Endothelial cell (in vitro differentiated cells): ENCODE measurements at regions not wholly inside any gene's neighbourhood (a gene's known extent, or its start where the extent isn't known, plus 50 kb on each side); places are given as distances from the start of the nearest gene placed in this dataset.

Source experiments
- DNase-seq: peaks from one replicate; pipeline ENCODE4 v3.0.0; 2021; ENCODE audit warnings: low spot score
- H3K27ac Mint-ChIP-seq: one replicate; pipeline ENCODE4 v1.8.0; 2021; ENCODE audit warnings: mixed read lengths, inconsistent platforms; ENCODE audit not compliant: unreplicated experiment
- H3K27me3 Mint-ChIP-seq: one replicate; pipeline ENCODE4 v1.8.0; 2021; ENCODE audit warnings: mild to moderate bottlenecking, moderate library complexity, mixed read lengths, inconsistent platforms; ENCODE audit not compliant: unreplicated experiment
- H3K36me3 Mint-ChIP-seq: one replicate; pipeline ENCODE4 v1.8.0; 2021; ENCODE audit warnings: mild to moderate bottlenecking, low read depth, mixed read lengths, inconsistent platforms; ENCODE audit not compliant: unreplicated experiment
- H3K4me1 Mint-ChIP-seq: one replicate; pipeline ENCODE4 v1.8.0; 2021; ENCODE audit warnings: mild to moderate bottlenecking, mixed read lengths, inconsistent platforms; ENCODE audit not compliant: unreplicated experiment
- H3K4me3 Mint-ChIP-seq: one replicate; pipeline ENCODE4 v1.8.0; 2021; ENCODE audit warnings: mild to moderate bottlenecking, mixed read lengths, inconsistent platforms; ENCODE audit not compliant: unreplicated experiment
- H3K9me3 Mint-ChIP-seq: one replicate; pipeline ENCODE4 v1.8.0; 2021; ENCODE audit warnings: mixed read lengths, inconsistent platforms; ENCODE audit not compliant: unreplicated experiment
- TF ChIP-seq, protein P1 (sequence below): fragments of 200-600 bp; sonication (generic); IDR thresholded peaks from one replicate; pipeline ENCODE4 v1.5.0; 2021; ENCODE audit warnings: antibody characterized with exemption; ENCODE audit not compliant: unreplicated experiment

DNA sequence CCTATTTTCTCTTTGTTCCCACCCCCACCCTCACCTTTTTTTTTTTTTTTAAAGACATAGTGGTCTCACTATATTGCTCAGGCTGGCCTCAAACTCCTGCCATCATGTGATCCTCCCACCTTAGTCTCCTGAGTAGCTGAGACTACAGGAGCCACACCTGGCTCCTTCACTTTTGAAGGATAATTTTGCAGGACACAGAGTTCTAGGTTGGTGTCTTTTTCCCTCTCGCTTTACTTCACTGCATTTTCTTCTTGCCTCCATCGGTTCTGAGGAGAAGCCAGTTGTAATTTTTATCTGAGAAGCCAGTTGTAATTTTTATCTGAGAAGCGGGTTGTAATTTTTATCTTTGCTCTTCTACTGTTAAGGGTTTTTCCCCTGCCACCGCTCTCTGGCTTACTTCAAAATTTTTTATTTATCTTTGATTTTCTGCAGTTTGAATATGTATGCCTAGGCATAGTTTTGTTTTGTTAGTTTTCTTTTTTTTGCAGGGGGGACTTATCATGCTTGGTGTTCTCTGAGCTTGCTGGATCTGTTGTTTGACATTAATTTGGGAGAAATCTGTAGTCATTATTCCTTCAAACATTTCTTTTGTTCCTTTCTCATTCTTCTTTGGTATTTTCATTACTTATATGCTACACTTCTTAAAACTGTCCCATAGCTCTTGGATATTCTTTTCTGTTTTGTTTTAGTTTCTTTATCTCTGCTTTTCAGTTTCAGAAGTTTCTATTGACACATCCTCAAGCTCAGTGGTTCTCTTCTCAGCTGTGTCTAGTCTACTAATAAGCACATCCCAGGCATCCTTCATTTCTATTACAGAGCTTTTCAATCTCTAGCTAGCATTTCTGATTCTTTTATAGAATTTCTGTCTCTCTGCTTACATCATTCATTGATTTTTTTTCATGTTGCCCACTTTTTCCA is 148.2 kb upstream of the CHD1 start:
- no peaks in the 10 kb centered on the region for H3K27me3 Mint-ChIP-seq
- no peaks in the 10 kb centered on the region for H3K9me3 Mint-ChIP-seq
- no peaks in the 10 kb centered on the region for H3K4me1 Mint-ChIP-seq
- no peaks in the 10 kb centered on the region for H3K36me3 Mint-ChIP-seq
- no peak for DNase-seq
- H3K27ac Mint-ChIP-seq, result no peak overlapping the region
- TF ChIP-seq, protein P1, sequence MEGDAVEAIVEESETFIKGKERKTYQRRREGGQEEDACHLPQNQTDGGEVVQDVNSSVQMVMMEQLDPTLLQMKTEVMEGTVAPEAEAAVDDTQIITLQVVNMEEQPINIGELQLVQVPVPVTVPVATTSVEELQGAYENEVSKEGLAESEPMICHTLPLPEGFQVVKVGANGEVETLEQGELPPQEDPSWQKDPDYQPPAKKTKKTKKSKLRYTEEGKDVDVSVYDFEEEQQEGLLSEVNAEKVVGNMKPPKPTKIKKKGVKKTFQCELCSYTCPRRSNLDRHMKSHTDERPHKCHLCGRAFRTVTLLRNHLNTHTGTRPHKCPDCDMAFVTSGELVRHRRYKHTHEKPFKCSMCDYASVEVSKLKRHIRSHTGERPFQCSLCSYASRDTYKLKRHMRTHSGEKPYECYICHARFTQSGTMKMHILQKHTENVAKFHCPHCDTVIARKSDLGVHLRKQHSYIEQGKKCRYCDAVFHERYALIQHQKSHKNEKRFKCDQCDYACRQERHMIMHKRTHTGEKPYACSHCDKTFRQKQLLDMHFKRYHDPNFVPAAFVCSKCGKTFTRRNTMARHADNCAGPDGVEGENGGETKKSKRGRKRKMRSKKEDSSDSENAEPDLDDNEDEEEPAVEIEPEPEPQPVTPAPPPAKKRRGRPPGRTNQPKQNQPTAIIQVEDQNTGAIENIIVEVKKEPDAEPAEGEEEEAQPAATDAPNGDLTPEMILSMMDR, result no peak
- H3K4me3 Mint-ChIP-seq, result no peak overlapping the region

DNA sequence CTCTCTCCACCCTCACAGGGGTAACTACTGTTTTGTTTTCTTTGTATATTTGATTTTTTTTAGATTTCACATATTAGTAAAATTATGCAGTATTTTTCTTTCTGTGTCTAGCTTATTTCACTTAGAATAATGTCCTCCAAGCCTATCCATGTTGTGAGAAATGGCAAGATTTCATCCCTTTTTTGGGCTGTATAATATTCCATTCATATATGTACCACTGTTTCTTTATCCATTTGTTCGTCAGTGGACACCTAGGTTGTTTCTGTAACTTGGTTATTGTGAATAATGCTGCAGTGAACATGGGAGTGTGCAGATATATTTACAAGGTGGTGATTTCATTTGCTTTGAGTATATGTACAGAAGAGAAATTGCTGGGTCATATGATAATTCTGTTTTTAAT is 144.0 kb upstream of the CHD1 start:
- Mint-ChIP-seq H3K4me3 (no peak overlapping the region), H3K36me3 (no peaks in the 10 kb centered on the region), H3K9me3 (no peaks in the 10 kb centered on the region), H3K27me3 (no peaks in the 10 kb centered on the region), H3K4me1 (no peaks in the 10 kb centered on the region), H3K27ac (no peak overlapping the region)
- no peak for DNase-seq
- TF ChIP-seq, protein P1, result no peak

DNA sequence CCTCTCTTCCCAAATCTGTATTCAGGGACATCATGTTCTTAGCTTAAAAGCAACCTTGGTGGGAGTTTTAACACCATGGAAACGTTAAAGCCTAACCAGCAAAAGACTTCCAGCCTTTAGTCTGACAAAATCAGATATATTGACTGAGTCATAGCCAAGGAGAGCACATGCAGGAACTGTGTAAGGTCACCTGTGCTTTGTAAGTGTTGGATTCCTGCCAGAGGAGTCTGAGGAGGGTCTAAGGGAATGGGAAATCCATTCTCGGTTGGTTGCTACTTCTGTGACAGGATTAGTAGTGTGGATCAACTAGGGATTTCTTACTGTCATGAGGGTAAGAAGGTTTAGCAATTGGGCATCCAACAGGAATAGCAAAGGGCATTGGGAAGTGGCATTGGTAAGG is 142.0 kb upstream of the CHD1 start:
- Mint-ChIP-seq H3K4me3 (no peak overlapping the region), H3K27ac (no peak overlapping the region), H3K4me1 (no peaks in the 10 kb centered on the region), H3K36me3 (no peaks in the 10 kb centered on the region), H3K9me3 (no peaks in the 10 kb centered on the region), H3K27me3 (peaks cover 1% of the 10 kb centered on the region)
- DNase-seq, result no peak
- TF ChIP-seq, protein P1, result no peak

DNA sequence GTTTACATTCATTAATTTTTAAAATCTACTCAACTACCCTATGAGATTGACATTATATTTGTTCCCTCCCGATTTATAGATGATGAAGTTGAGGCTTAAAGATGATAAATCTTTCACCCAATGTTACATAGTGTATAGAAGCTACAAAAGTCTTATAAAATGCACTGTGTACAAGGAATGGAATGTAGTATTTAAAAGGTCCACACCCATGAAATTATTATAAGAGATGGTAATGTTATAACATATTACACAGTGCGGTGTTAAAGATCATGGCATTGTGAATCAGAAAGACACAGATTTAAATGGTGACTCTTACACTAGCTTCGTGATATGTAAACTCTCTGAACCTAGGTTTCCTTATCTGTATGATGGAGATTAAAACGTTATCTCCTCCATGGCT is 141.6 kb upstream of the CHD1 start:
- peaks cover 1% of the 10 kb centered on the region for H3K27me3 Mint-ChIP-seq
- no peaks in the 10 kb centered on the region for H3K36me3 Mint-ChIP-seq
- DNase-seq, result no peak
- TF ChIP-seq, protein P1, result no peak
- no peak overlapping the region for H3K27ac Mint-ChIP-seq
- no peaks in the 10 kb centered on the region for H3K9me3 Mint-ChIP-seq
- no peak overlapping the region for H3K4me3 Mint-ChIP-seq
- no peaks in the 10 kb centered on the region for H3K4me1 Mint-ChIP-seq

DNA sequence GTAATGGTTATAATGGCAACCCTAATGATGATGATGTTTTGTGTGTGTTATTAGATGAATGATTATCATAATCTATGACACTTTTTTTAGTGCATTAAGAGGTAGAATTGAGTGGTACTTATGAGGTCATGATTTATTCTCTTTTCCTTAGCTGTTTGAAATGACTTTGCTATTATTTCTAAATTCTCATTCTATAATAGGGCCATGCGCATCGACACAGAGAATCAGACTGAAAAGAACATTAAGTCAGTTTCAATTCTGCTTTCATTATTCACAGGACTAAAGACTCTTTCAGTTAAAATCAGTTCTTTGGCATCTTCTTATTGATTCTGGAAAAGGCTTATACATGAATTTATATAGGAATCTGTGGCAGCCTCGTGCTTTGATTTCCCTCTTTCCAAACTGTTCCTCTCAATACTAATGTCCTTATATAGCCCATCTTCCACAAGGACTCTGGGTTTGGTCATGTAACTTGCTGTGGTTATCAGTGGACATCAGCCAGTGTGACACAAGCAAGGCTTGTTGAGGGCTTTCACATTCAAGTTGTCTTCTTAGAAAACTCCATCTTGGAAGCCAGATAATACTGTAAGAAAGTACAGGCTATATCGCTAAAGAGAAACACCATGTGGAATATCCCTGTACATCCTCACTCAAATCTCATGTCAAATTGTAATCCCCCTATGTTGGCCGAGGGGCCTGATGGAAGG is 140.3 kb upstream of the CHD1 start:
- Mint-ChIP-seq H3K36me3 (no peaks in the 10 kb centered on the region), H3K27me3 (peaks cover 1% of the 10 kb centered on the region), H3K4me3 (no peak overlapping the region), H3K4me1 (no peaks in the 10 kb centered on the region), H3K9me3 (no peaks in the 10 kb centered on the region), H3K27ac (no peak overlapping the region)
- no peak for DNase-seq
- TF ChIP-seq, protein P1, result no peak
